ENCODE measurements at regions not wholly inside any gene's neighbourhood (a gene's known extent, or its start where the extent isn't known, plus 50 kb on each side); places are given as distances from the start of the nearest gene placed in this dataset.

DNA sequence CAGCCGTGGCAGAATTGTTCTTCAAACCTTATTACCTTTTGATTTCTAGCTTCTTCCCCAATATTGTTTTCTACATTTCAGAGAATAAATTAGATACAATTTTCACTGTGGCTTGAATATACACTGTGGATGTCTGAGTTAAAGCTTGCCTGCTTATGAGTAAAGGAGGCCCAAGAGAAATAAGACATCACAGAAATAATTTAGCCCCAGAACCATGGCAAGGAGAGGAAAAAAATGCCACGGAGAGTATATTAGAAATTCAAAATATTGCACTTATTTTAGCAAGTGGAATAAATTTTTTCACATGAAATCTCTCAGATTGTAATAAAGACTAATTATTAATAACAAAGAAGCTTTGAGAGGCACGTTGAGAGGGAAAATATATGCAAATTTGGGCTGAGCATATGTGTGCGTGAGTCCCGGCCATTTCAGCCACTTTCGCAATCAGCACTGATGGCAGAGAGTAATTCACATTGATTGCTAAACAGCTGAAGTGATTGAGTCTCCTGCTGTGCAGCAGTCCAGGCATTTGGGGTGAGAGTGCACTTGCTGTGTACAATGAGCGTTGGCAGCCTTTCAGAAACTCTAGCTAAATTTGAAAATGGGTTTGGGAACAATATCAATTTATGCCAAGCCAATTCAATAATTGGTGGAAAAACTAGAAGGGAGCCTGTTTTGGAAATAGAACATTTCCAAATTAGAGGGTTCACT is 596.0 kb downstream of the EPM2A start:
- H3K4me3 ChIP-seq (ENCODE audit: low read depth, low read length) = no peak overlapping the region

DNA sequence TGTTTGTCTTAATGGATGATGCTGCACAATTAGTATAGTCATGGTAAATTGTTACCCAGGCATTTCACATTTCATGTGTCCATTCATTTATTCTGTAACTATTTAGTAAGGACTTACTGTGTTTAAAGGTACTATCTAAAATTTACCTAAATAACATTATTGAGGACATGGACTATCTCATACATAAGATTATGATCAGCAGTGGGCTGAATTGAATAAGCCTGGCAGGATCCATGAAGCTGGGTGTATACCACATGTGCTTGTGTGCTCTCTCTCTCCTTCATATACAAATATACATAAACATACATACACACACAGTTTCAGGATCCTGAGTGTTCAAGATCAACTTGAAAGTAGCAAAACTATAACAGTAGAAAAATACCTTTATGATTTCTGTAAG is 595.4 kb downstream of the EPM2A start:
- no peak overlapping the region for H3K9ac ChIP-seq (ENCODE audit: low read depth, low read length)
- H3K4me1 ChIP-seq (ENCODE audit: control insufficient read depth, insufficient read depth, low read length) = no peaks in the 10 kb centered on the region
- H3K9me3 ChIP-seq (ENCODE audit: control insufficient read depth, insufficient read depth, low read length) = no peaks in the 10 kb centered on the region
- no peaks in the 10 kb centered on the region for H3K36me3 ChIP-seq (ENCODE audit: control insufficient read depth, insufficient read depth, low read length)
- no peak overlapping the region for H3K4me3 ChIP-seq (ENCODE audit: low read depth, low read length)
- no peaks in the 10 kb centered on the region for H3K27me3 ChIP-seq (ENCODE audit: control insufficient read depth, insufficient read depth, low read length)

More for the DNA sequence above, 596.0 kb downstream of the EPM2A start:
- Histone ChIP-seq H3K27me3 (ENCODE audit: control insufficient read depth, insufficient read depth, low read length) (no peaks in the 10 kb centered on the region), H3K9ac (ENCODE audit: low read depth, low read length) (no peak overlapping the region), H3K4me1 (ENCODE audit: control insufficient read depth, insufficient read depth, low read length) (no peaks in the 10 kb centered on the region), H3K9me3 (ENCODE audit: control insufficient read depth, insufficient read depth, low read length) (no peaks in the 10 kb centered on the region), H3K36me3 (ENCODE audit: control insufficient read depth, insufficient read depth, low read length) (no peaks in the 10 kb centered on the region)

DNA sequence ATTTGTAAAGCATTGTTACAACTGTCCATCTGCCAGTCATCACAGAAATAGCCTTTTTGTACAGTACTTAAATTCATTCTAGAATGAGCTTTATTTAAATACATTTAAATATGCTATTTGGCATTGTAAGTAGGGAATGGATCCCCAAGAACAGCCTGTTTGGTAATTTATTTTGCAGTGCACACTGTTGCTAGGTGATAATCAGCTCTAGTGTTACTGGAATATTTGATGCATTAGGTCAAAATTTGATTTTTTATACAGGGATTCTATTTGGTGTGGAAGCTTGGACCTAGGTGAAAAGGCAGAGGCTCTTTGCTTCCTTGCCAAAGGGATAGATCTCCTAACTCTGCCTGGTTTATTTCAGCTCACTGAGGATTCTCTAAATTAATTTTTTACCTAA is 593.7 kb downstream of the EPM2A start:
- H3K27me3 ChIP-seq (ENCODE audit: control insufficient read depth, insufficient read depth, low read length) = no peaks in the 10 kb centered on the region
- no peak overlapping the region for H3K9ac ChIP-seq (ENCODE audit: low read depth, low read length)
- no peaks in the 10 kb centered on the region for H3K4me1 ChIP-seq (ENCODE audit: control insufficient read depth, insufficient read depth, low read length)
- H3K9me3 ChIP-seq (ENCODE audit: control insufficient read depth, insufficient read depth, low read length) = no peaks in the 10 kb centered on the region
- no peaks in the 10 kb centered on the region for H3K36me3 ChIP-seq (ENCODE audit: control insufficient read depth, insufficient read depth, low read length)
- no peak overlapping the region for H3K4me3 ChIP-seq (ENCODE audit: low read depth, low read length)

DNA sequence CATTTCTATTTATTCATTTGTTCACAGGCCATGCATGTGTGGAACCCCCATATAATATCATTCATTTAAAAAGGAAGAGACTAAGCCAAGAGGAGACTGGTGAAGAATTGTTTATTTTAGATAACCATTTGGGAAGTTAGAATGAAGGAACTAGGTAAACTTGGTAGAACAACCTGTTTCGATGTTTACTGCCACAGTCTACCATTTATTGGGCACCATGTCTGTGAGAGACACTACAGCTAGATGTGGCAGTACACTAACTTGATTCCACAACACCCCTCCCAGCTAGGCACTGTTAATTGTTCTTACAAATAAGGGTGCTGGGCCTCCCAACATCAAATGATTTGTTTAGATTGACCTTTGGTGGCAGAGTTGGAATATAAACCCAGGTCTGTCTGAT is 592.4 kb downstream of the EPM2A start:
- no peaks in the 10 kb centered on the region for H3K27me3 ChIP-seq (ENCODE audit: control insufficient read depth, insufficient read depth, low read length)
- no peaks in the 10 kb centered on the region for H3K4me1 ChIP-seq (ENCODE audit: control insufficient read depth, insufficient read depth, low read length)
- no peaks in the 10 kb centered on the region for H3K36me3 ChIP-seq (ENCODE audit: control insufficient read depth, insufficient read depth, low read length)
- no peaks in the 10 kb centered on the region for H3K9me3 ChIP-seq (ENCODE audit: control insufficient read depth, insufficient read depth, low read length)
- no peak overlapping the region for H3K9ac ChIP-seq (ENCODE audit: low read depth, low read length)
- no peak overlapping the region for H3K4me3 ChIP-seq (ENCODE audit: low read depth, low read length)

DNA sequence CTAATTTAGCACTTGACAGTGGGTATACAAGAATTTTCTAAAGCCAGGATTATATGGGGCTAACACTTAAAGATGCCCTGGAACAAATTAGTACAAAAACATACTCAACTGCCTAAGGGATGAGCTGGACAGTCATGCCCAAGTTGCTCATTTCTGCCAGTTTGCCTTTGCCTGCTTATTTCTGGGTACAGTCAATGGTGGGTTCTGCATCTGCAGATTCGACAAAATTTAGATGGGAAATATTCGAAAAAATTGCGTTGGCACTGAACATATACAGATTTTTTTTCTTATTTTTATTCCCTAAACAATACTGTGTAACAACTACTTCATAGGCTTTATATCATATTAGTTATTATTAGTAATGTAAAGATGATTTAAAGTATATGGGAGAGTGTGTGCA is 591.9 kb downstream of the EPM2A start:
- no peak overlapping the region for H3K4me3 ChIP-seq (ENCODE audit: low read depth, low read length)
- no peak overlapping the region for H3K9ac ChIP-seq (ENCODE audit: low read depth, low read length)
- no peaks in the 10 kb centered on the region for H3K9me3 ChIP-seq (ENCODE audit: control insufficient read depth, insufficient read depth, low read length)
- no peaks in the 10 kb centered on the region for H3K36me3 ChIP-seq (ENCODE audit: control insufficient read depth, insufficient read depth, low read length)
- H3K27me3 ChIP-seq (ENCODE audit: control insufficient read depth, insufficient read depth, low read length) = no peaks in the 10 kb centered on the region
- H3K4me1 ChIP-seq (ENCODE audit: control insufficient read depth, insufficient read depth, low read length) = no peaks in the 10 kb centered on the region

DNA sequence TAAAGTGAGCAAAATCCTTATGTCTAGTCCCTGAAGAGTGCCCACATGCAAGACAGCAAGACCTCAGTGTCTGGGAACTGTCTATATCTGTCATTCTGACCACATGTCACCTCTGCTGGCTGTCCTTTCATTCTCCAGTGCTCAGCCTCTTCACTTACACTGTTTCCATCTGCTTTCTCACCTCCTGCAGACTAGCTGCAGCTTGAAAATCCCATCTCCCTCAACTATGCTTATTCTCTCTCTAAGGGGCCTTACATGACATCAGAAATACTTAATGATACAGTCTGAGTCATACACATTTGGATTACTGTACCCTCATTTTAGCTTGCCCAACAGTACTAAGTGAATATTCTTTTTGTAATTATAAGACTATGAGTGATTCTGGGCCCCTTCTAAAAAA is 587.8 kb downstream of the EPM2A start:
- H3K36me3 ChIP-seq (ENCODE audit: control insufficient read depth, insufficient read depth, low read length) = no peaks in the 10 kb centered on the region
- H3K4me3 ChIP-seq (ENCODE audit: low read depth, low read length) = no peak overlapping the region
- H3K9me3 ChIP-seq (ENCODE audit: control insufficient read depth, insufficient read depth, low read length) = no peaks in the 10 kb centered on the region
- peaks cover 4% of the 10 kb centered on the region for H3K4me1 ChIP-seq (ENCODE audit: control insufficient read depth, insufficient read depth, low read length)
- H3K9ac ChIP-seq (ENCODE audit: low read depth, low read length) = no peak overlapping the region
- H3K27me3 ChIP-seq (ENCODE audit: control insufficient read depth, insufficient read depth, low read length) = no peaks in the 10 kb centered on the region

DNA sequence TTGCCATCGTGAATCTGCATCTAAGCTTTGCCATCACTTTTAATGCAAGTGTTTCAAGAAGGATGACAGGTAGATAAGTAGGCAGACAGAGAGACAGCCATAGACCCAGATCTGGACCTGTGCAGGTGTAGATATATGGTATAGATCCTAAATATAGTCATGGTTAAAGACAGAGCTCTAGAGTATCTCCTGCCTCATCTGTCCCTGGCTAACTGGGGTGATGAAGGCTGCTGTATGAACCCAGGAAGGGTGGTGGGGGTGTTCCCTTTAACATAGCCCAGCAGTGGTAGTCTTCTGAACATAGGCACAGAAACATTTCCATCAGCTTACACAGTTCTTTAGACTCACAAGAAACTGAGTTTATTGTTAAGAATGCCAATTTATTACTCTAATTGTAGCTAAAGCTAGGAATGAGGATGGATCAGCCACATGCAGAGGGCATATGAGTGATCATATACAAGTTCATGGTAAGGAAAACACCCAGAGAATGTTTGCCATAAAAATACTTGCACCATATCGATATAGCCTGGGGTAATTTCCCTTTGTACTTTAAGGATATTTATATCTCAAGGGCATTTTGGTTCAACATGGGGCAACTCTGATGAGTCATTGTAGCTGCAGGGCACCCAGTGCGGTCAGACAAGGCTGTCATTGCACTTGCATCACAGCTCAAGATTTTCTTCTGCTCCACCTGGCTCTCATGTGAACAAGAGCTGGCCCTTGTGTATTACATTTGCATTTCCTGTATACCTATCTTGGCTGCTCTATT is 587.2 kb downstream of the EPM2A start:
- peaks cover 4% of the 10 kb centered on the region for H3K4me1 ChIP-seq (ENCODE audit: control insufficient read depth, insufficient read depth, low read length)
- H3K9ac ChIP-seq (ENCODE audit: low read depth, low read length) = no peak overlapping the region
- no peak overlapping the region for H3K4me3 ChIP-seq (ENCODE audit: low read depth, low read length)
- no peaks in the 10 kb centered on the region for H3K9me3 ChIP-seq (ENCODE audit: control insufficient read depth, insufficient read depth, low read length)
- no peaks in the 10 kb centered on the region for H3K36me3 ChIP-seq (ENCODE audit: control insufficient read depth, insufficient read depth, low read length)
- no peaks in the 10 kb centered on the region for H3K27me3 ChIP-seq (ENCODE audit: control insufficient read depth, insufficient read depth, low read length)

DNA sequence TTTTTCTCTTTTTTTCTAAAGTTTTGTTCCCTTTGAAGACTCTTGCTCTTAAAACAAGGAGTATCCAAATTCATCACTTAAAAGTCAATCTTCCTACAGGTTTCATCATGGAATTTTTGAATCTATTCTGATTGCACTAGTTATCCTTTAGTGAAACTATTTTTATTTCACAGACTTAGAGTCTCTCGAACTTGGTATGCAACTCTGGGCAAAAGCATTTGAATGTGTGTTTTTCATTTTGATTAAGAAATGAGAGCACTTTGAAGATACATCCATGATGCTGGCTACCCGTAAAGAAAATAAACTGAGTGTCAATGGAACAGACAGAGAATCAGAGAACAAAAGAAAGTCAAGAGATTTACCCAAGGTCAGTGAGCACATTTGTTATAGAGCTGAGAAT is 586.5 kb downstream of the EPM2A start:
- H3K9me3 ChIP-seq (ENCODE audit: control insufficient read depth, insufficient read depth, low read length) = no peaks in the 10 kb centered on the region
- no peaks in the 10 kb centered on the region for H3K36me3 ChIP-seq (ENCODE audit: control insufficient read depth, insufficient read depth, low read length)
- no peaks in the 10 kb centered on the region for H3K27me3 ChIP-seq (ENCODE audit: control insufficient read depth, insufficient read depth, low read length)
- no peak overlapping the region for H3K9ac ChIP-seq (ENCODE audit: low read depth, low read length)
- H3K4me3 ChIP-seq (ENCODE audit: low read depth, low read length) = no peak overlapping the region
- H3K4me1 ChIP-seq (ENCODE audit: control insufficient read depth, insufficient read depth, low read length) = peaks cover 4% of the 10 kb centered on the region

DNA sequence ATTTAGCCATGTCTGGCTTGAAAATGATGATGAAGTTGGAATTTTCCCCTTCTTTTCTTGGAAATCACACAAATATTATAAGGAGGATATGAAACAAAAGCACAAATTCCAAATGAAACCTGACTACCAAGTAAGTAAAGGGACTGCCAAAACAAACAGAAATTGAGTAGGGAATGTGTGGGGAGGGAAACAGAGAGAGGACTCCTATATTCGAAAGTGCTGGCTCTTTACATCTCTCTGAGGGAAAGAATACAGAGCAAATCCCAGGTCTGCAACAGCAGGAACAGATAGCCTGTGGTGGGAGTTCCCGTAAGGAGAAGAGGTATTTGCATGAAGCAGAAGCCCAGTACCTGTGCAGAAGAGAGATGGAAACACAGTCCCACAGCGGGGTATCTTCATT is 583.7 kb downstream of the EPM2A start:
- no peak overlapping the region for H3K4me3 ChIP-seq (ENCODE audit: low read depth, low read length)
- H3K9ac ChIP-seq (ENCODE audit: low read depth, low read length) = no peak overlapping the region
- no peaks in the 10 kb centered on the region for H3K36me3 ChIP-seq (ENCODE audit: control insufficient read depth, insufficient read depth, low read length)
- no peaks in the 10 kb centered on the region for H3K27me3 ChIP-seq (ENCODE audit: control insufficient read depth, insufficient read depth, low read length)
- peaks cover 4% of the 10 kb centered on the region for H3K4me1 ChIP-seq (ENCODE audit: control insufficient read depth, insufficient read depth, low read length)
- no peaks in the 10 kb centered on the region for H3K9me3 ChIP-seq (ENCODE audit: control insufficient read depth, insufficient read depth, low read length)

DNA sequence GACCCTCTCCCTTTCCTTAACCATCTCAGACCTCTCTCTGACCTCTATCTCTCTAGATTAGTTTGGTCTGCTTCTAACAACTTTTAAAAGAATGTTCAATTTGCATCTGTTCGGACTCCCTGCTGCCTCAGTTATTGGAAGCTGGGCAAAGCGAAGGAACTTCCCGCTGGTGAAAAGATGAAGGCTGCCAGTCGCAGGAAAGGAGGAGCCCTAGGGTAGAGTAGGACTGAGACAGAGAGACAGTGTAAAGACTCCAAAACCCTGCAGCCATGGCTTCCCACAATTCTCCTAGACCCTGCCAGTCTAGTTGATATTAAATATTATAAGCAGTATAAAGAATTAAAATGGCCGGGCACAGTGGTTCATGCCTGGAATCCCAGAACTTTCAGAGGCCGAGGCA is 581.8 kb downstream of the EPM2A start:
- no peaks in the 10 kb centered on the region for H3K27me3 ChIP-seq (ENCODE audit: control insufficient read depth, insufficient read depth, low read length)
- H3K9me3 ChIP-seq (ENCODE audit: control insufficient read depth, insufficient read depth, low read length) = no peaks in the 10 kb centered on the region
- peaks cover 4% of the 10 kb centered on the region for H3K4me1 ChIP-seq (ENCODE audit: control insufficient read depth, insufficient read depth, low read length)
- H3K4me3 ChIP-seq (ENCODE audit: low read depth, low read length) = no peak overlapping the region
- no peaks in the 10 kb centered on the region for H3K36me3 ChIP-seq (ENCODE audit: control insufficient read depth, insufficient read depth, low read length)
- no peak overlapping the region for H3K9ac ChIP-seq (ENCODE audit: low read depth, low read length)

DNA sequence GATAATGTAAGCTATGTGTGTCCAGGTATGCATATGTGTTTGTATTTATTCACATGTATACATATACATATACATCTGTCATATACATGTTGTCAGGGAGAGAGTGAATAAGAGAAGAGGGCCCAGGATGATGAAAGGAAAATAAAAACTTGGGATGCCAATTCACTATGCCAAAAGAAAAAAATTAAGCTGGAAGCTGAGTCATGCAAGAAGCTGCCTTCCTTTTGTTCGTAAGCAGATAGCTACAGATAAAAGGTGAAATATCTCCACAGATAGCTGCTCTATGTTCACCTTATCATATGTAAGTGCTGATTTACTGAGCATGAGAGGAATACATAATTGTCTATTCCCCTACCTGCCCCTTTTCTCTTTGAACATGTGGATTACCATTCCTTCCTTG is 579.9 kb downstream of the EPM2A start:
- H3K9me3 ChIP-seq (ENCODE audit: control insufficient read depth, insufficient read depth, low read length) = no peaks in the 10 kb centered on the region
- H3K27me3 ChIP-seq (ENCODE audit: control insufficient read depth, insufficient read depth, low read length) = no peaks in the 10 kb centered on the region
- H3K4me1 ChIP-seq (ENCODE audit: control insufficient read depth, insufficient read depth, low read length) = no peaks in the 10 kb centered on the region
- no peak overlapping the region for H3K9ac ChIP-seq (ENCODE audit: low read depth, low read length)
- no peak overlapping the region for H3K4me3 ChIP-seq (ENCODE audit: low read depth, low read length)
- no peaks in the 10 kb centered on the region for H3K36me3 ChIP-seq (ENCODE audit: control insufficient read depth, insufficient read depth, low read length)
